ENCODE measurements at regions not wholly inside any gene's neighbourhood (a gene's known extent, or its start where the extent isn't known, plus 50 kb on each side); places are given as distances from the start of the nearest gene placed in this dataset.

GRCh38 chr18:37714691-37715090, 149.1 kb upstream of the CELF4 start:
- H3K27me3 ChIP-seq (ENCODE audit: low read depth) = no peaks in the 10 kb centered on the region
- no peak for DNase-seq (ENCODE audit: low spot score in 2 of 2)
- no peak overlapping the region for H3K4me3 ChIP-seq
- no peaks in the 10 kb centered on the region for H3K4me1 ChIP-seq
- in situ Hi-C loops (cut with MboI; ENCODE audit: low sequenced_read_pairs) = no loop called here
- no peaks in the 10 kb centered on the region for H3K9me3 ChIP-seq
- no peaks in the 10 kb centered on the region for H3K36me3 ChIP-seq (replicated peaks)

- DNase-seq (ENCODE audit: low spot score in 2 of 2) = no peak
- Histone ChIP-seq H3K4me3 (no peak overlapping the region), H3K9me3 (no peaks in the 10 kb centered on the region), H3K4me1 (no peaks in the 10 kb centered on the region), H3K27me3 (ENCODE audit: low read depth) (no peaks in the 10 kb centered on the region), H3K36me3 (replicated peaks) (no peaks in the 10 kb centered on the region)
- in situ Hi-C loops (cut with MboI; ENCODE audit: low sequenced_read_pairs) = no loop called here
Observed at GRCh38 chr18:37712776-37713175, 147.2 kb upstream of the CELF4 start.

- Histone ChIP-seq H3K4me1 (no peaks in the 10 kb centered on the region), H3K36me3 (replicated peaks) (no peaks in the 10 kb centered on the region), H3K27me3 (ENCODE audit: low read depth) (no peaks in the 10 kb centered on the region), H3K9me3 (no peaks in the 10 kb centered on the region), H3K4me3 (no peak overlapping the region)
- no peak for DNase-seq (ENCODE audit: low spot score in 2 of 2)
- in situ Hi-C loops (cut with MboI; ENCODE audit: low sequenced_read_pairs) = no loop called here
Observed at GRCh38 chr18:37711766-37712505, 146.3 kb upstream of the CELF4 start.

- DNase-seq (ENCODE audit: low spot score in 2 of 2) = no peak
- Histone ChIP-seq H3K9me3 (no peaks in the 10 kb centered on the region), H3K36me3 (replicated peaks) (no peaks in the 10 kb centered on the region), H3K4me3 (no peak overlapping the region), H3K4me1 (no peaks in the 10 kb centered on the region), H3K27me3 (ENCODE audit: low read depth) (no peaks in the 10 kb centered on the region)
- in situ Hi-C loops (cut with MboI; ENCODE audit: low sequenced_read_pairs) = no loop called here
Observed at GRCh38 chr18:37710726-37711125, 145.1 kb upstream of the CELF4 start.

- in situ Hi-C loops (cut with MboI; ENCODE audit: low sequenced_read_pairs) = no loop called here
- Histone ChIP-seq H3K27me3 (ENCODE audit: low read depth) (no peaks in the 10 kb centered on the region), H3K36me3 (replicated peaks) (no peaks in the 10 kb centered on the region), H3K4me1 (no peaks in the 10 kb centered on the region), H3K9me3 (no peaks in the 10 kb centered on the region), H3K4me3 (no peak overlapping the region)
- DNase-seq (ENCODE audit: low spot score in 2 of 2) = no peak
Observed at GRCh38 chr18:37709740-37710139, 144.1 kb upstream of the CELF4 start.

- Histone ChIP-seq H3K4me1 (no peaks in the 10 kb centered on the region), H3K36me3 (replicated peaks) (no peaks in the 10 kb centered on the region), H3K27me3 (ENCODE audit: low read depth) (no peaks in the 10 kb centered on the region), H3K4me3 (no peak overlapping the region), H3K9me3 (no peaks in the 10 kb centered on the region)
- DNase-seq (ENCODE audit: low spot score in 2 of 2) = no peak
- in situ Hi-C loops (cut with MboI; ENCODE audit: low sequenced_read_pairs) = no loop called here
Observed at GRCh38 chr18:37705016-37705415, 139.4 kb upstream of the CELF4 start.

- H3K4me3 ChIP-seq = no peak overlapping the region
- H3K9me3 ChIP-seq = no peaks in the 10 kb centered on the region
- no peaks in the 10 kb centered on the region for H3K36me3 ChIP-seq (replicated peaks)
- in situ Hi-C loops (cut with MboI; ENCODE audit: low sequenced_read_pairs) = no loop called here
- no peaks in the 10 kb centered on the region for H3K4me1 ChIP-seq
- no peaks in the 10 kb centered on the region for H3K27me3 ChIP-seq (ENCODE audit: low read depth)
- no peak for DNase-seq (ENCODE audit: low spot score in 2 of 2)
Observed at GRCh38 chr18:37702841-37703240, 137.2 kb upstream of the CELF4 start.

GRCh38 chr18:37701967-37702366, 136.4 kb upstream of the CELF4 start:
- in situ Hi-C loops (cut with MboI; ENCODE audit: low sequenced_read_pairs) = no loop called here
- DNase-seq (ENCODE audit: low spot score in 2 of 2) = no peak
- Histone ChIP-seq H3K36me3 (replicated peaks) (no peaks in the 10 kb centered on the region), H3K4me3 (no peak overlapping the region), H3K27me3 (ENCODE audit: low read depth) (no peaks in the 10 kb centered on the region), H3K4me1 (no peaks in the 10 kb centered on the region), H3K9me3 (no peaks in the 10 kb centered on the region)

GRCh38 chr18:37698508-37699040, 133.0 kb upstream of the CELF4 start:
- Histone ChIP-seq H3K9me3 (no peaks in the 10 kb centered on the region), H3K4me1 (no peaks in the 10 kb centered on the region)

GRCh38 chr18:37694516-37694915, 128.9 kb upstream of the CELF4 start:
- no peaks in the 10 kb centered on the region for H3K27me3 ChIP-seq (ENCODE audit: low read depth)
- no peaks in the 10 kb centered on the region for H3K4me1 ChIP-seq
- no peaks in the 10 kb centered on the region for H3K9me3 ChIP-seq
- in situ Hi-C loops (cut with MboI; ENCODE audit: low sequenced_read_pairs) = no loop called here
- H3K4me3 ChIP-seq = no peak overlapping the region
- H3K36me3 ChIP-seq (replicated peaks) = no peaks in the 10 kb centered on the region
- DNase-seq (ENCODE audit: low spot score in 2 of 2) = no peak

More at GRCh38 chr18:37698508-37699040, 133.0 kb upstream of the CELF4 start:
- DNase-seq (ENCODE audit: low spot score in 2 of 2) = no peak
- no peaks in the 10 kb centered on the region for H3K36me3 ChIP-seq (replicated peaks)
- H3K4me3 ChIP-seq = no peak overlapping the region
- in situ Hi-C loops (cut with MboI; ENCODE audit: low sequenced_read_pairs) = no loop called here
- no peaks in the 10 kb centered on the region for H3K27me3 ChIP-seq (ENCODE audit: low read depth)

- H3K36me3 ChIP-seq (replicated peaks) = no peaks in the 10 kb centered on the region
- H3K27me3 ChIP-seq (ENCODE audit: low read depth) = no peaks in the 10 kb centered on the region
- in situ Hi-C loops (cut with MboI; ENCODE audit: low sequenced_read_pairs) = no loop called here
- H3K4me3 ChIP-seq = no peak overlapping the region
- H3K9me3 ChIP-seq = no peaks in the 10 kb centered on the region
- H3K4me1 ChIP-seq = no peaks in the 10 kb centered on the region
- no peak for DNase-seq (ENCODE audit: low spot score in 2 of 2)
Observed at GRCh38 chr18:37691162-37691561, 125.6 kb upstream of the CELF4 start.

- Histone ChIP-seq H3K36me3 (replicated peaks) (no peaks in the 10 kb centered on the region), H3K9me3 (no peaks in the 10 kb centered on the region), H3K4me3 (no peak overlapping the region), H3K4me1 (no peaks in the 10 kb centered on the region), H3K27me3 (ENCODE audit: low read depth) (no peaks in the 10 kb centered on the region)
- in situ Hi-C loops (cut with MboI; ENCODE audit: low sequenced_read_pairs) = no loop called here
- DNase-seq (ENCODE audit: low spot score in 2 of 2) = no peak
Observed at GRCh38 chr18:37689841-37690240, 124.2 kb upstream of the CELF4 start.

- no peak overlapping the region for H3K4me3 ChIP-seq
- H3K4me1 ChIP-seq = no peaks in the 10 kb centered on the region
- H3K27me3 ChIP-seq (ENCODE audit: low read depth) = no peaks in the 10 kb centered on the region
- in situ Hi-C loops (cut with MboI; ENCODE audit: low sequenced_read_pairs) = no loop called here
- H3K9me3 ChIP-seq = no peaks in the 10 kb centered on the region
- no peaks in the 10 kb centered on the region for H3K36me3 ChIP-seq (replicated peaks)
- DNase-seq (ENCODE audit: low spot score in 2 of 2) = no peak
Observed at GRCh38 chr18:37684590-37684989, 119.0 kb upstream of the CELF4 start.

- no peak overlapping the region for H3K4me3 ChIP-seq
- no peaks in the 10 kb centered on the region for H3K4me1 ChIP-seq
- no peak for DNase-seq (ENCODE audit: low spot score in 2 of 2)
- in situ Hi-C loops (cut with MboI; ENCODE audit: low sequenced_read_pairs) = no loop called here
- H3K27me3 ChIP-seq (ENCODE audit: low read depth) = no peaks in the 10 kb centered on the region
- H3K9me3 ChIP-seq = no peaks in the 10 kb centered on the region
- H3K36me3 ChIP-seq (replicated peaks) = no peaks in the 10 kb centered on the region
Observed at GRCh38 chr18:37684183-37684582, 118.6 kb upstream of the CELF4 start.

GRCh38 chr18:37680911-37681310, 115.3 kb upstream of the CELF4 start:
- DNase-seq (ENCODE audit: low spot score in 2 of 2) = no peak
- no peaks in the 10 kb centered on the region for H3K36me3 ChIP-seq (replicated peaks)
- H3K4me1 ChIP-seq = no peaks in the 10 kb centered on the region
- no peaks in the 10 kb centered on the region for H3K9me3 ChIP-seq
- H3K27me3 ChIP-seq (ENCODE audit: low read depth) = no peaks in the 10 kb centered on the region
- no peak overlapping the region for H3K4me3 ChIP-seq
- in situ Hi-C loops (cut with MboI; ENCODE audit: low sequenced_read_pairs) = no loop called here
